ENCODE measurements at regions not wholly inside any gene's neighbourhood (a gene's known extent, or its start where the extent isn't known, plus 50 kb on each side); places are given as distances from the start of the nearest gene placed in this dataset.

GRCh38 chr10:129090165-129090564 is 376.9 kb upstream of the MGMT start:
- TF ChIP-seq POLR2A (IDR thresholded peaks at IDR 0.05; ENCODE audit: low read length) (no peak), GATA1 (IDR thresholded peaks at IDR 0.05; ENCODE audit: low read depth, low read length) (no peak)

All from erythroblast (primary cell).